ENCODE measurements at regions not wholly inside any gene's neighbourhood (a gene's known extent, or its start where the extent isn't known, plus 50 kb on each side); places are given as distances from the start of the nearest gene placed in this dataset.

GRCh38 chr5:111929867-111930266, 172.9 kb upstream of the NREP start:
- no peak for TF ChIP-seq CTCF (conservative IDR thresholded peaks at IDR 0.05; ENCODE audit: low read depth, low read length)
- no peak for TF ChIP-seq EZH2 (IDR thresholded peaks at IDR 0.05; ENCODE audit: low read length, unreplicated experiment)
- TF ChIP-seq EZH2phosphoT487 (IDR thresholded peaks at IDR 0.05; ENCODE audit: borderline replicate concordance, low read length): no peak
